ENCODE measurements at regions not wholly inside any gene's neighbourhood (a gene's known extent, or its start where the extent isn't known, plus 50 kb on each side); places are given as distances from the start of the nearest gene placed in this dataset.

DNA sequence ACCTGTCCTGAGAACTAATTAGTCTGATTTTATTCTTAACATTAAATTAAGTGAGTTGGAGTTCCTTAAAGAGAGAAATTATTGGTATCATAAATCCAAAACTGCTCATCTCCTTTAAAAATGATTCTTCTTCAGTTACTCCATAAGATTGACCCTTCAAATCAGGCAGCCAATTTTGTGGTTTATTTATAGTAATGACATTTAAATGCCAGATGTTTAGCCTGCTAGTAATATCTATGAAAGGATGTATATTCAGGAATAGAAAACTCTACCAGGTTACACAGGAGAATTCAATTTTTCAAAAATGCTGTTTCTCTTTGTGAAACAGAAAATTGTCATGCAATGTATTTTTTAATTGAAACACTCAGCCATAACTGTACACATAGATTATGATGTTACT lies 457.8 kb upstream of the ROBO2 start:
- ChIA-PET CTCF (ENCODE audit: partially characterized antibody) (interaction anchor here (1.6 kb wide), 1 partner anchor 12 kb away, joined by 4 read pairs; no protein-coding TSS in a partner anchor), POLR2A (ENCODE audit: partially characterized antibody) (no interaction called here)

More for the DNA sequence above, 457.8 kb upstream of the ROBO2 start:
- H3K18ac ChIP-seq (ENCODE audit: extremely low read depth, low read length) = no peak overlapping the region
- H3K23me2 ChIP-seq (ENCODE audit: low read depth, low read length) = no peaks in the 10 kb centered on the region
- no peaks in the 10 kb centered on the region for H3K79me2 ChIP-seq (ENCODE audit: control insufficient read depth in 1 of 2, insufficient read depth in 2 of 2, low read length in 2 of 2)
- no peak overlapping the region for H3K4me3 ChIP-seq (ENCODE audit: extremely low read depth in 1 of 4, insufficient read depth in 2 of 4, low read depth in 3 of 4, low read length in 4 of 4)
- H2BK20ac ChIP-seq (ENCODE audit: low read length) = no peak overlapping the region
- H3K9ac ChIP-seq (replicated peaks in 1 of 4; ENCODE audit: extremely low read depth in 1 of 4, low read depth in 3 of 4, low read length in 3 of 4) = no peak overlapping the region
- no peak overlapping the region for H3K14ac ChIP-seq (ENCODE audit: insufficient read length)
- H2AFZ ChIP-seq (ENCODE audit: low read length) = no peak overlapping the region
- H3K23ac ChIP-seq (ENCODE audit: insufficient read length) = no peak overlapping the region
- no peak for TF ChIP-seq CEBPB (IDR thresholded peaks at IDR 0.05; ENCODE audit: low read depth, low read length)
- no peak for TF ChIP-seq BACH1 (IDR thresholded peaks at IDR 0.05; ENCODE audit: low read length)
- no peak for TF ChIP-seq JUND (IDR thresholded peaks at IDR 0.05; ENCODE audit: low read length)
- no peak overlapping the region for H3K4me2 ChIP-seq (ENCODE audit: insufficient read depth in 1 of 2, low read depth in 2 of 2, low read length in 2 of 2)
- no peak overlapping the region for H2BK120ac ChIP-seq (replicated peaks; ENCODE audit: low read depth, low read length)
- H3K36me3 ChIP-seq (ENCODE audit: control insufficient read depth in 2 of 4, insufficient read depth in 4 of 4, low read length in 3 of 4) = no peaks in the 10 kb centered on the region
- H2AK5ac ChIP-seq (ENCODE audit: low read depth, low read length) = no peak overlapping the region
- no peaks in the 10 kb centered on the region for H3K4me1 ChIP-seq (replicated peaks in 1 of 4; ENCODE audit: control insufficient read depth in 3 of 4, insufficient read depth in 4 of 4, low read length in 3 of 4)
- H3K4ac ChIP-seq (replicated peaks; ENCODE audit: insufficient read length, low read depth, low read length) = no peak overlapping the region
- H2BK5ac ChIP-seq (ENCODE audit: low read depth, low read length) = no peak overlapping the region
- H4K5ac ChIP-seq (ENCODE audit: insufficient read length, low read depth, low read length) = no peak overlapping the region
- no peak overlapping the region for H2BK12ac ChIP-seq (ENCODE audit: low read depth, low read length)
- FAIRE-seq (no peak), DNase-seq (ENCODE audit: low read depth in 1 of 2, low spot score in 2 of 2) (no peak)
- H3K27me3 ChIP-seq (replicated peaks in 1 of 4; ENCODE audit: control insufficient read depth in 3 of 4, extremely low read depth in 1 of 4, insufficient read depth in 3 of 4, low read length in 3 of 4) = no peaks in the 10 kb centered on the region
- H4K91ac ChIP-seq (replicated peaks; ENCODE audit: insufficient read length, low read length) = no peak overlapping the region
- H3K9me3 ChIP-seq (ENCODE audit: insufficient read depth in 2 of 2, low read depth in 1 of 2, low read length in 1 of 2) = no peaks in the 10 kb centered on the region
- no peaks in the 10 kb centered on the region for H4K20me1 ChIP-seq (replicated peaks in 1 of 2; ENCODE audit: control insufficient read depth in 1 of 2, insufficient read depth in 2 of 2, low read length in 2 of 2)
- no peak overlapping the region for H2BK15ac ChIP-seq (ENCODE audit: low read length)
- no peaks in the 10 kb centered on the region for H3K79me1 ChIP-seq (ENCODE audit: low read depth, low read length)
- no peak overlapping the region for H3K27ac ChIP-seq (ENCODE audit: low read depth, low read length)
- H4K8ac ChIP-seq (ENCODE audit: extremely low read depth, insufficient read depth, low read length) = no peak overlapping the region
- no peak overlapping the region for H3K56ac ChIP-seq (replicated peaks; ENCODE audit: insufficient read length, low read depth, low read length)

All from H1 (cell line).